ENCODE measurements at regions not wholly inside any gene's neighbourhood (a gene's known extent, or its start where the extent isn't known, plus 50 kb on each side); places are given as distances from the start of the nearest gene placed in this dataset.

GRCh38 chr18:45222180-45222579 is 393.1 kb upstream of the SLC14A2 start:
- H3K36me3 ChIP-seq (ENCODE audit: control insufficient read depth, insufficient read depth, low read length), result no peaks in the 10 kb centered on the region
- H3K27ac ChIP-seq (ENCODE audit: low read depth, low read length, severe bottlenecking), result no peak overlapping the region
- peaks cover 2% of the 10 kb centered on the region for H3K4me1 ChIP-seq (ENCODE audit: control insufficient read depth, insufficient read depth, low read length, poor library complexity, severe bottlenecking)
- no peak overlapping the region for H3K4me3 ChIP-seq (ENCODE audit: extremely low read depth, insufficient read depth, low read length, poor library complexity, severe bottlenecking)
- 75 to 83% methylated on average over 2 to 3 of the region's 3 CpGs for WGBS, 2 experiments (ENCODE audit: insufficient coverage in 2 of 2)
- no peaks in the 10 kb centered on the region for H3K9me3 ChIP-seq (ENCODE audit: control insufficient read depth, low read length)

DNA sequence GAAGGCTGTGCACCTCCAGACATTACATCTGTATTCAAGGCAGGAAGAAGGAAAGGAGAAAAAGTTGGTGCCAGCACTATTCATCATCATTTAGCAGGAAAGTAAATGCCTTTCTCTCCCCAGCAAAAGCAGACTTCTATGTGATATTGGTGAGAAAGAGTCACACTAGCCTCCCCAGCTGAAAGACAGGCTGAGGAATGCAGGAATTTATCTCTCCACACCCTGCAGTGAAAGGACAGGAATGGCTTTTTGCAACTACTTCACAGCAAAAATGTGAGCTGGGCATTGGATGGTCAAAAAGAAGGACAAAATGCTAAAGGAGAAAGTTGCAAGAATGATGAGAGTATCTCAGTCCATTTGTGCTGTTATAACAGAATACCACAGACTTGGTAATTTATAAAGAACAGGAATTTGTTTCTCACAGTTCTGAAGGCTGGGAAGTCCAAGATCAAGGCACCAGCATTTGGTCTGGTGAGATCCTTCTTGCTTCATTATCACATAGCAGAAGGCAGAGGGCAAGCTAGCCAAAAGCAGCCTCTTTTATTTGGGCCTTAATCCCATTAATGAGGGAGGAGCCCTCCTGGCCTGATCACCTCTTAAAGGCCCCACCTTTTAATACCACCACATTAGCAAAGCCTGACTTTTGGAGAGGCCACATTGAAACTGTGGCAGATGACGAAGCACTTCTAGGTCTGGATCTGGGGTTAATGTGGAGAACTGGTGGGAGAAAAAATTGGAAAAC is 388.1 kb upstream of the SLC14A2 start:
- no peak overlapping the region for H3K27ac ChIP-seq (ENCODE audit: low read depth, low read length, severe bottlenecking)
- no CpG with 5 or more reads among the region's 1 CpG for WGBS, 2 experiments (ENCODE audit: insufficient coverage in 2 of 2)
- H3K36me3 ChIP-seq (ENCODE audit: control insufficient read depth, insufficient read depth, low read length), result no peaks in the 10 kb centered on the region

DNA sequence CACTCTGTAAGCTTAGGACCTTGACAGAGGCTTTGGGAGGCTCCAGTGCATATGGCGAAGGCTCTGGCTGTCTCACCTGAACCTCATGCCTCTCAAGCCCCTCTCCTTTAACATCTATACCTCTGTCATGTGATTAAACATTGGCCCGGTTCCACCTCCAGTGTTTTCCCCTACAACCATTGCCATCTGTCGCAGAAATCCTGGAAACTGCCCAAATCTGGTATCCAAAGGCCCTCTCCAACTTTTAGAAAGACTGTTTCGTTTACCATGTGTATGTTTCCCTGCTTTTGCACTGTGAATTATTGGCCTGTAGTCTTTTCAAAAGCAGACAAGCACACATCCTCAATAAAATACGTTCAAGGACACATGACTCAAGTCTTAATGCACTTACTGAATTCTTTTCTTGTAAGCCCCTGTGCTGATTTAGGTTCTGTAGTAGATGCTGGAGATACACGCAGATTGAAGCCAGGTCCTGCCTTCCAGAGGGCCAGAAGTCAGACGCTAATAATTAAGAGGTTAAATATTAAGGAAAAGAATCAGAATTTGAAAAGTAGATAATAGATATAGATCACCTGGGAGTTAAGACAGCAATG is 386.4 kb upstream of the SLC14A2 start:
- Histone ChIP-seq H3K27ac (ENCODE audit: low read depth, low read length, severe bottlenecking) (no peak overlapping the region), H3K4me1 (ENCODE audit: control insufficient read depth, insufficient read depth, low read length, poor library complexity, severe bottlenecking) (peaks cover 5% of the 10 kb centered on the region), H3K36me3 (ENCODE audit: control insufficient read depth, insufficient read depth, low read length) (no peaks in the 10 kb centered on the region), H3K9me3 (ENCODE audit: control insufficient read depth, low read length) (no peaks in the 10 kb centered on the region), H3K4me3 (ENCODE audit: extremely low read depth, insufficient read depth, low read length, poor library complexity, severe bottlenecking) (no peak overlapping the region)
- 93 to 96% methylated on average over 5 to 6 of the region's 7 CpGs for WGBS, 2 experiments (ENCODE audit: insufficient coverage in 2 of 2)

More for the DNA sequence above, 388.1 kb upstream of the SLC14A2 start:
- H3K9me3 ChIP-seq (ENCODE audit: control insufficient read depth, low read length), result no peaks in the 10 kb centered on the region
- H3K4me3 ChIP-seq (ENCODE audit: extremely low read depth, insufficient read depth, low read length, poor library complexity, severe bottlenecking), result no peak overlapping the region
- H3K4me1 ChIP-seq (ENCODE audit: control insufficient read depth, insufficient read depth, low read length, poor library complexity, severe bottlenecking), result peaks cover 5% of the 10 kb centered on the region

DNA sequence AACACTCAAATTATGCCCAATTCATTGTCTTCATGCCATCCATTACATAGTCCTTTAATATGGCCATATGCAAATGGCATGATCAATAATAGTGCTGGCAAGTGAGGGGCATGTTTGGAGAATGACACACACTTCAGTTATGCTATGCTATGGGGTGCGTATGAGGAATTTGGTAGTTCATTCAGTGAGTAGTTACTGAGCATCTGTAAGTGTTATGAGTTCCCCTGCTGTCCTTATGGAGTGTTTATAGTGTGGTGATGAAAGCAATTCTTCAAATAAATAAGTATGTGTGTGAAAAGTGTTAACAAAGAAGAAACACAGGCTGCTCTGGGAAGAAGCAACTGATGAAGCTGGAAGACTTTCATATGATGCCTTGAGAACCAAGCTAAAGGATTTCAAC is 383.7 kb upstream of the SLC14A2 start:
- H3K27ac ChIP-seq (ENCODE audit: low read depth, low read length, severe bottlenecking), result no peak overlapping the region
- 71 to 90% methylated on average over 1 of the region's 1 CpG for WGBS, 2 experiments (ENCODE audit: insufficient coverage in 2 of 2)

DNA sequence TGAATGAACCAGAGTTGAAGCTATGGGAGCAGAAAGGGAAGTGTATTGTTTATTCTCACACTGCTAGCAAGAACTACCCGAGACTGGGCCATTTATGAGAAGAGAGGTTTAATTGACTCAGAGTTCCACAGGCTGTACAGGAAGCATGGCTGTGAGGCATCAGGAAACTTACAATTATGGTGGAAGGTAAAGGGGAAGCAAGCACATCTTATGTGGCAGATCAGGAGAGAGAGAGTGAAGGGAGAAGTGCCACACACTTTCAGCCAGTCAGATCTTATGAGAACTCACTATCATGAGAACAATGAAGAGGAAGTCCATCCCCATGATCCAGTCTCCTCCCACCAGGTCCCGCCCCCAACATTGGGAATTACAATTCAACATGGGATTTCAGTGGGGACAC is 383.2 kb upstream of the SLC14A2 start:
- Histone ChIP-seq H3K9me3 (ENCODE audit: control insufficient read depth, low read length) (no peaks in the 10 kb centered on the region), H3K27ac (ENCODE audit: low read depth, low read length, severe bottlenecking) (no peak overlapping the region), H3K4me1 (ENCODE audit: control insufficient read depth, insufficient read depth, low read length, poor library complexity, severe bottlenecking) (peaks cover 3% of the 10 kb centered on the region)

More for the DNA sequence above, 383.7 kb upstream of the SLC14A2 start:
- Histone ChIP-seq H3K4me1 (ENCODE audit: control insufficient read depth, insufficient read depth, low read length, poor library complexity, severe bottlenecking) (peaks cover 5% of the 10 kb centered on the region), H3K9me3 (ENCODE audit: control insufficient read depth, low read length) (no peaks in the 10 kb centered on the region), H3K4me3 (ENCODE audit: extremely low read depth, insufficient read depth, low read length, poor library complexity, severe bottlenecking) (no peak overlapping the region), H3K36me3 (ENCODE audit: control insufficient read depth, insufficient read depth, low read length) (no peaks in the 10 kb centered on the region)

DNA sequence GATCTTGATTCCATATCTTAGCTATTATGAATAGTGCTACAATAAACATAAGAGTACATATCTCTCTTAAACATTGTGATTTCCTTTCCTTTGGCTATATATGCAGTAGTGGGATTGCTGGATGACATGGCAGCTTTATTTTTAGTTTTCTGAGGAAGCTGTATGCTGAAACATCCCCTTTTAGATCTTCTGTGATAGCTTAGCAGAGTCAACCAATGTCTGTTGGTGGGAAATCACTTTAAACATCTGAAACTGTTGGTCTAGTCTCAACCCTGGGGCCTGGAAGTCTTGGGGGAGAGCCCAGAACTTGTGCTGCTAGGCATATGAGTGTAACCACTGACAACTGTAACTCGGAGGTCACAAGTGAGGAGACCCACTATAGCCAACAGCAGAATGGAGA is 378.6 kb upstream of the SLC14A2 start:
- Histone ChIP-seq H3K27ac (ENCODE audit: low read depth, low read length, severe bottlenecking) (no peak overlapping the region), H3K9me3 (ENCODE audit: control insufficient read depth, low read length) (no peaks in the 10 kb centered on the region), H3K4me1 (ENCODE audit: control insufficient read depth, insufficient read depth, low read length, poor library complexity, severe bottlenecking) (peaks cover 3% of the 10 kb centered on the region), H3K4me3 (ENCODE audit: extremely low read depth, insufficient read depth, low read length, poor library complexity, severe bottlenecking) (no peak overlapping the region), H3K36me3 (ENCODE audit: control insufficient read depth, insufficient read depth, low read length) (no peaks in the 10 kb centered on the region)
- no CpG with 5 or more reads among the region's 1 CpG for WGBS, 2 experiments (ENCODE audit: insufficient coverage in 2 of 2)

More for the DNA sequence above, 383.2 kb upstream of the SLC14A2 start:
- H3K36me3 ChIP-seq (ENCODE audit: control insufficient read depth, insufficient read depth, low read length), result no peaks in the 10 kb centered on the region
- 92% methylated on average over 1 to 2 of the region's 2 CpGs for WGBS, 2 experiments (ENCODE audit: insufficient coverage in 2 of 2)
- H3K4me3 ChIP-seq (ENCODE audit: extremely low read depth, insufficient read depth, low read length, poor library complexity, severe bottlenecking), result no peak overlapping the region

- Histone ChIP-seq H3K4me3 (ENCODE audit: extremely low read depth, insufficient read depth, low read length, poor library complexity, severe bottlenecking) (no peak overlapping the region), H3K36me3 (ENCODE audit: control insufficient read depth, insufficient read depth, low read length) (no peaks in the 10 kb centered on the region), H3K27ac (ENCODE audit: low read depth, low read length, severe bottlenecking) (no peak overlapping the region), H3K4me1 (ENCODE audit: control insufficient read depth, insufficient read depth, low read length, poor library complexity, severe bottlenecking) (no peaks in the 10 kb centered on the region), H3K9me3 (ENCODE audit: control insufficient read depth, low read length) (no peaks in the 10 kb centered on the region)
- WGBS, 2 experiments (ENCODE audit: insufficient coverage in 2 of 2), result 88 to 91% methylated on average over 3 to 5 of the region's 7 CpGs
Measured at GRCh38 chr18:45237343-45238098, 377.8 kb upstream of the SLC14A2 start.

DNA sequence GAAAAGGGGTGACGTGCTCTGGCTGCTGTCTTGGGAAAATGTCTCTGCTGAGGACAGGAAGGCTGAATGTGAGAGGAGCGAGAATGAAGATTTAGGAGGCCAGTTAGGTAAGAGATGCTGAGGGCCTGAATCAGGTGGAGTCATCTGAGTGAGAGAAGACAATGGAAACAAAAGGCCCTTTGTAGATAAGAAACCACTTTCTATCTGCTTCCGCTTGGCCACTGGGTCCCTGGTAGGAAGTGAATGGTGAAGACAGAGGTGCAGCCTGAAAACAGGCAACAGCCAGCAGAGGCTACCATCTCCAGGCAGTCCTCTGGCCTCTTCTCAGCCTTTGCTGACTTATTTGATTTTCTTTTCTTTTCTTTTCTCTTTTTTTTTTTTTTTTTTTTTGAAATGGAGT is 374.0 kb upstream of the SLC14A2 start:
- 97 to 100% methylated on average over 3 of the region's 3 CpGs for WGBS, 2 experiments (ENCODE audit: insufficient coverage in 2 of 2)
- Histone ChIP-seq H3K36me3 (ENCODE audit: control insufficient read depth, insufficient read depth, low read length) (no peaks in the 10 kb centered on the region), H3K4me1 (ENCODE audit: control insufficient read depth, insufficient read depth, low read length, poor library complexity, severe bottlenecking) (no peaks in the 10 kb centered on the region), H3K27ac (ENCODE audit: low read depth, low read length, severe bottlenecking) (no peak overlapping the region), H3K4me3 (ENCODE audit: extremely low read depth, insufficient read depth, low read length, poor library complexity, severe bottlenecking) (no peak overlapping the region), H3K9me3 (ENCODE audit: control insufficient read depth, low read length) (no peaks in the 10 kb centered on the region)

DNA sequence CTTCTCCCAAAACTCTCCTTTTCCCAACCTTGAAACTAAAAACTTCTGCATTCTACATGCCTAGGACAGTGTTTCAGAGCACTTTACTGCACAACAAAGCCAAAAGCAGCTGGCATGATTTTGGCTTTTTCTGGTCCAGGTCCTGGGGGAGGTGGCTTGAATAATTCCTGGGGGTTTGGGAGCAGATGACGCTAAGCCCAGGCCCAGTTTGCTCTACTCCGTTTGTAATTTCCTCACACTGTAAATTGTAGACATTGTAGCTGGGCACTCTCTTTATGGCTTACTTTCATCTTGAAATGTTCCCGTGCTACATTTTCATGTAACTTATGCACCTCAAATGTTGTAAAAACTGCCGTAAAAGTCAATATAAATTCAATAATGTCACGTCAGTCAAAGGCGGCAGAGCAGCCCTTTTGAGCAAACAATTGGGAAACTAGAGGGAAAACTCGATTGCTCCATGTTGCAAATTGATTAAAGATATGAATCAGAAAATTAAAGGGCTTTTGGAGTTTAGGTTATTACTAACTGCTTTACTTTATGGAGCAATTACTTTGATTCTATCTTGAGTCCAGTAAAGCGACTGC is 373.2 kb upstream of the SLC14A2 start:
- Histone ChIP-seq H3K36me3 (ENCODE audit: control insufficient read depth, insufficient read depth, low read length) (no peaks in the 10 kb centered on the region), H3K27ac (ENCODE audit: low read depth, low read length, severe bottlenecking) (no peak overlapping the region), H3K4me1 (ENCODE audit: control insufficient read depth, insufficient read depth, low read length, poor library complexity, severe bottlenecking) (no peaks in the 10 kb centered on the region), H3K9me3 (ENCODE audit: control insufficient read depth, low read length) (no peaks in the 10 kb centered on the region), H3K4me3 (ENCODE audit: extremely low read depth, insufficient read depth, low read length, poor library complexity, severe bottlenecking) (no peak overlapping the region)
- WGBS, 2 experiments (ENCODE audit: insufficient coverage in 2 of 2), result 91 to 95% methylated on average over 6 to 7 of the region's 8 CpGs

GRCh38 chr18:45243340-45244110 is 371.8 kb upstream of the SLC14A2 start:
- no peak overlapping the region for H3K4me3 ChIP-seq (ENCODE audit: extremely low read depth, insufficient read depth, low read length, poor library complexity, severe bottlenecking)
- H3K4me1 ChIP-seq (ENCODE audit: control insufficient read depth, insufficient read depth, low read length, poor library complexity, severe bottlenecking), result peaks cover 12% of the 10 kb centered on the region
- no peak overlapping the region for H3K27ac ChIP-seq (ENCODE audit: low read depth, low read length, severe bottlenecking)
- WGBS, 2 experiments (ENCODE audit: insufficient coverage in 2 of 2), result 94% methylated on average over 5 to 7 of the region's 7 CpGs
- no peaks in the 10 kb centered on the region for H3K9me3 ChIP-seq (ENCODE audit: control insufficient read depth, low read length)
- no peaks in the 10 kb centered on the region for H3K36me3 ChIP-seq (ENCODE audit: control insufficient read depth, insufficient read depth, low read length)
